PC-3 (cell line): ENCODE measurements at regions not wholly inside any gene's neighbourhood (a gene's known extent, or its start where the extent isn't known, plus 50 kb on each side); places are given as distances from the start of the nearest gene placed in this dataset.

Experiments
- ATAC-seq: fragments of 200-7000 bp; cut with Tn5 transposase; 2 replicates; pipeline ENCODE4 v1.9.1; 2020; ENCODE audit warnings: mild to moderate bottlenecking, moderate library complexity
- BruUV-seq: library from RNA; stranded (reverse); fragments of 400-500 nt; replicated peaks from 2 replicates; lab custom pipeline; 2021; lab: Mats Ljungman, UMichigan
- CTCF ChIA-PET: fragments of 300-600 bp; sonication (Branson Sonifier 250); formaldehyde crosslinking; loops from one replicate; lab custom pipeline; 2022; ENCODE audit warnings: antibody characterized with exemption; lab: Charles Lee
- POLR2A ChIA-PET: fragments of 300-600 bp; sonication (Branson Sonifier 250); formaldehyde crosslinking; loops from one replicate; lab custom pipeline; 2022; ENCODE audit warnings: antibody characterized with exemption; ENCODE audit not compliant: unreplicated experiment; lab: Charles Lee
- DNase-seq: peaks from one replicate; pipeline ENCODE4 v3.0.0-alpha.2; 2015
- H2AFZ ChIP-seq: fragments of 300-600 bp; sonication (generic); 2 replicates; pipeline ENCODE4 v1.6.0; 2016; ENCODE audit warnings: antibody characterized with exemption, low read length
- H3F3A ChIP-seq: fragments of 300-600 bp; sonication (generic); one replicate; pipeline ENCODE4 v1.6.0; 2017; ENCODE audit warnings: antibody characterized with exemption, low read length, control low read depth, mild to moderate bottlenecking; ENCODE audit not compliant: unreplicated experiment
- H3K27ac ChIP-seq: fragments of 300-600 bp; sonication (generic); 2 replicates; pipeline ENCODE4 v1.5.1; 2016; ENCODE audit warnings: mild to moderate bottlenecking, low read length
- H3K27me3 ChIP-seq: fragments of 300-600 bp; sonication (generic); 2 replicates; pipeline ENCODE4 v1.6.1; 2016; ENCODE audit warnings: low read length, mixed read lengths
- H3K36me3 ChIP-seq: fragments of 300-600 bp; sonication (generic); 2 replicates; pipeline ENCODE4 v1.6.1; 2016; ENCODE audit warnings: low read depth, mixed run types, low read length, mixed read lengths
- H3K4me1 ChIP-seq: fragments of 300-600 bp; sonication (generic); 2 replicates; pipeline ENCODE4 v1.5.1; 2016; ENCODE audit warnings: low read length; ENCODE audit not compliant: insufficient read depth
- H3K4me2 ChIP-seq: fragments of 300-600 bp; sonication (generic); 2 replicates; pipeline ENCODE4 v1.6.0; 2016; ENCODE audit warnings: low read length
- H3K4me3 ChIP-seq: fragments of 300-600 bp; sonication (generic); 2 replicates; pipeline ENCODE4 v1.5.1; 2016; ENCODE audit warnings: mild to moderate bottlenecking, low read length, mixed read lengths
- H3K79me2 ChIP-seq: fragments of 300-600 bp; sonication (generic); 2 replicates; pipeline ENCODE4 v1.6.1; 2017; ENCODE audit warnings: low read length, mixed read lengths
- H3K9ac ChIP-seq: fragments of 300-600 bp; sonication (generic); 2 replicates; pipeline ENCODE4 v1.6.0; 2016; ENCODE audit warnings: mild to moderate bottlenecking, low read length
- H3K9me2 ChIP-seq: fragments of 300-600 bp; sonication (generic); replicated peaks from 2 replicates; pipeline ENCODE4 v1.6.1; 2016; ENCODE audit warnings: mixed run types, low read length, mixed read lengths
- H3K9me3 ChIP-seq: fragments of 300-600 bp; sonication (generic); 2 replicates; pipeline ENCODE4 v1.6.1; 2016; ENCODE audit warnings: low read length, mixed read lengths
- H4K20me1 ChIP-seq: fragments of 300-600 bp; sonication (generic); 2 replicates; pipeline ENCODE4 v1.6.1; 2016; ENCODE audit warnings: low read length, mixed read lengths
- EZH2 ChIP-seq: fragments of 300-600 bp; sonication (generic); IDR thresholded peaks from one replicate; pipeline ENCODE4 v1.6.1; 2017; ENCODE audit warnings: antibody characterized with exemption, mild to moderate bottlenecking, low read length; ENCODE audit not compliant: unreplicated experiment
- EZH2phosphoT487 ChIP-seq: fragments of 300-600 bp; sonication (generic); IDR thresholded peaks from 2 replicates; pipeline ENCODE4 v1.6.1; 2018; ENCODE audit warnings: mild to moderate bottlenecking, antibody characterized with exemption, low read length, borderline replicate concordance
- intact Hi-C: fragments of 100-400 bp; cut with micrococcal nuclease; formaldehyde crosslinking; loops from 2 replicates; pipeline ENCODE4 v1.9.0; 2023
- TF ChIP-seq, protein P1 (sequence below): fragments of 300-600 bp; sonication (generic); conservative IDR thresholded peaks from 2 replicates; pipeline ENCODE4 v1.5.1; 2017; ENCODE audit warnings: antibody characterized with exemption, low read depth, mild to moderate bottlenecking, low read length

DNA sequence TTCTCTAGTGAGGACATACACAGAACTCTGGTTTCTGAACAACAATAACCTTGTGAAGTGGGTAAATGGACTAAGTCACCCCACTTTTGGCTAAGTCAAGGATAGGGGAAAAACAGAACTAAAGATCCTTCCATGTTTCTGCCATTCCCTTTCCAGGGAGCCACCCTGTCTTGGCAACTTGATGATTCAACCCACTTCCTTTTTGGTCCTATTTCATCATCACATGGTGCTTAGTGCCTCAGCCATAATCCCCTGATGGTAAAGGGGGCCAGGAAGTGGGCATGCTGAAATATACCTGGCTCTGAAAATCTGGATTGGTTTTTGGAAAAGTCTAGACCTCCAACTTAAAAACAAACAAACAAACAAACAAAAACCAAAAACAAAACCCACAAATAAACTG, 206.4 kb upstream of the FOXD3 start:
- no peak overlapping the region for H3K4me2 ChIP-seq
- ChIA-PET POLR2A (no interaction called here), CTCF (no interaction called here)
- no peak overlapping the region for H3K27ac ChIP-seq
- TF ChIP-seq, protein P1, sequence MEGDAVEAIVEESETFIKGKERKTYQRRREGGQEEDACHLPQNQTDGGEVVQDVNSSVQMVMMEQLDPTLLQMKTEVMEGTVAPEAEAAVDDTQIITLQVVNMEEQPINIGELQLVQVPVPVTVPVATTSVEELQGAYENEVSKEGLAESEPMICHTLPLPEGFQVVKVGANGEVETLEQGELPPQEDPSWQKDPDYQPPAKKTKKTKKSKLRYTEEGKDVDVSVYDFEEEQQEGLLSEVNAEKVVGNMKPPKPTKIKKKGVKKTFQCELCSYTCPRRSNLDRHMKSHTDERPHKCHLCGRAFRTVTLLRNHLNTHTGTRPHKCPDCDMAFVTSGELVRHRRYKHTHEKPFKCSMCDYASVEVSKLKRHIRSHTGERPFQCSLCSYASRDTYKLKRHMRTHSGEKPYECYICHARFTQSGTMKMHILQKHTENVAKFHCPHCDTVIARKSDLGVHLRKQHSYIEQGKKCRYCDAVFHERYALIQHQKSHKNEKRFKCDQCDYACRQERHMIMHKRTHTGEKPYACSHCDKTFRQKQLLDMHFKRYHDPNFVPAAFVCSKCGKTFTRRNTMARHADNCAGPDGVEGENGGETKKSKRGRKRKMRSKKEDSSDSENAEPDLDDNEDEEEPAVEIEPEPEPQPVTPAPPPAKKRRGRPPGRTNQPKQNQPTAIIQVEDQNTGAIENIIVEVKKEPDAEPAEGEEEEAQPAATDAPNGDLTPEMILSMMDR, result no peak
- TF ChIP-seq EZH2phosphoT487 (no peak), EZH2 (no peak)
- no peaks in the 10 kb centered on the region for H3F3A ChIP-seq
- H3K4me3 ChIP-seq, result no peak overlapping the region
- H3K36me3 ChIP-seq, result no peaks in the 10 kb centered on the region
- ATAC-seq, result no peak
- DNase-seq, result no peak
- peaks cover 66% of the 10 kb centered on the region for H3K27me3 ChIP-seq
- H3K9me3 ChIP-seq, result no peaks in the 10 kb centered on the region
- H3K79me2 ChIP-seq, result no peaks in the 10 kb centered on the region
- no peak overlapping the region for H3K9ac ChIP-seq
- no peaks in the 10 kb centered on the region for H3K9me2 ChIP-seq
- no peaks in the 10 kb centered on the region for H3K4me1 ChIP-seq
- intact Hi-C loops, result no loop called here
- no peak overlapping the region for H2AFZ ChIP-seq
- H4K20me1 ChIP-seq, result no peaks in the 10 kb centered on the region
- BruUV-seq, result no TSS peak

DNA sequence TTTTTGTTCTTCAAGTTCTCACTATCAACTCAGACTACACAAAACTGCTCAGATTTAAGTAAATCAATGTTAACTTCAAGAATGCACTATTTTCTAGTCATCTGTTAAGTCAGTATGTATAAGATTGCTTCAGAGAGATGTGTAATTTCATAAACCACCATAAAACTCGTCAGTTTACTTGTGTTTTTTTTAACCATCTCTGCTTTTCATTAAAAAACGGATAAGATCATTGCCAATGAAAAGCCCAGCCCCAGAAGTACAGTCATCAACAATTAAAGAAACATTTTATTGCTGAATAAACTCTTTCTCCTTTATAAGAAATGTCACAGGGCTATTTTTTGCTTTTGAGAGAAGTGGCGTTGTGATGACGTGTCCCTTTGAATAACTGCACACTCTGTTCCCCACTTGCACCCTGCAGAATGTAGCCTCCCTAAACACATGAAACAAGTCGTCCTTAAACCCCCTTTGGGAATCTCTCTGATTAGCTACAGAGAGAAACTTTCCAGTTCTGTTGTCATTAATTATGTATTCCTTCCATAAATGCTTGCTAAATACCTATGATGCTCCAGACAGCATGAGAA, 202.7 kb upstream of the FOXD3 start:
- Histone ChIP-seq H3F3A (no peaks in the 10 kb centered on the region), H4K20me1 (no peaks in the 10 kb centered on the region), H3K9me2 (no peaks in the 10 kb centered on the region), H3K9ac (no peak overlapping the region), H3K27me3 (peaks cover 71% of the 10 kb centered on the region), H3K79me2 (no peaks in the 10 kb centered on the region), H3K4me1 (no peaks in the 10 kb centered on the region), H2AFZ (no peak overlapping the region), H3K36me3 (no peaks in the 10 kb centered on the region), H3K27ac (no peak overlapping the region), H3K4me3 (no peak overlapping the region), H3K9me3 (no peaks in the 10 kb centered on the region), H3K4me2 (no peak overlapping the region)
- TF ChIP-seq EZH2phosphoT487 (no peak), EZH2 (no peak)
- TF ChIP-seq, protein P1, result no peak
- DNase-seq (no peak), ATAC-seq (no peak)
- ChIA-PET CTCF (no interaction called here), POLR2A (no interaction called here)
- BruUV-seq, result no TSS peak
- intact Hi-C loops, result no loop called here

DNA sequence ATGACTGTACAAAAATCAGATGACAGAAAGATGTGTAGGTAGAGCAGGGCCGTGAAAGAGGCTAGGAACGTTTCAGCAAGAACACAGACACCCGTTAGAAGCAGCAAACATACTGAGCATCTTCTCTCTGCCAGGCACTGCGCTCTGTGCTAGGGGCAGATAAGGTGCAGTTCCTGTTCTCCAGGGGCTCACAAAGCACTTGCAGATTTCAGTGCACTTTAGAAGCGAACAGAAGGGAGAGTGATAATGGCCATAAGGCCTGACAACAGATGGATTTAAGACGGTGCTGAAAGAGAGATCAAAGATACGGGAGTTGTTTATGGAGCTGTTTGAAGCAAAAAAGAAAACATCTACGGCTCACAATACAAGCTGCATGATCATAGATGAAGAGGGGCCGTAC, 200.3 kb upstream of the FOXD3 start:
- Histone ChIP-seq H4K20me1 (no peaks in the 10 kb centered on the region), H3F3A (no peaks in the 10 kb centered on the region), H3K27me3 (peaks cover 81% of the 10 kb centered on the region), H3K9me3 (no peaks in the 10 kb centered on the region), H2AFZ (no peak overlapping the region), H3K4me3 (no peak overlapping the region), H3K4me1 (no peaks in the 10 kb centered on the region), H3K9ac (no peak overlapping the region), H3K79me2 (no peaks in the 10 kb centered on the region), H3K27ac (no peak overlapping the region), H3K4me2 (no peak overlapping the region), H3K9me2 (no peaks in the 10 kb centered on the region), H3K36me3 (no peaks in the 10 kb centered on the region)
- no TSS peak for BruUV-seq
- ATAC-seq, result no peak
- TF ChIP-seq EZH2phosphoT487, result no peak
- TF ChIP-seq EZH2, result no peak
- TF ChIP-seq, protein P1, result no peak
- intact Hi-C loops, result no loop called here
- no peak for DNase-seq
- POLR2A ChIA-PET, result no interaction called here
- CTCF ChIA-PET, result no interaction called here
